A549 (cell line): ENCODE measurements at regions not wholly inside any gene's neighbourhood (a gene's known extent, or its start where the extent isn't known, plus 50 kb on each side); places are given as distances from the start of the nearest gene placed in this dataset.

Source experiments
- ATAC-seq, 2 experiments: fragments of 200-7000 bp in 1 of 2; fragments of >200 bp in 1 of 2; cut with Nextera tagmentation in 1 of 2; cut with Tn5 transposase in 1 of 2; 3 replicates each; pipeline versions ENCODE4 v1.8.0 to v1.9.1; 2018 to 2020; ENCODE audit warnings: mild to moderate bottlenecking in 1 of 2, moderate library complexity in 1 of 2
- CTCF ChIA-PET: fragments of 300-600 bp; sonication (Branson Sonifier 250); formaldehyde crosslinking; extraction: SDS; loops from one replicate; lab custom pipeline; 2021; ENCODE audit warnings: antibody characterized with exemption, inconsistent platforms; lab: Yijun Ruan, JAX
- POLR2A ChIA-PET: fragments of 350-600 bp; formaldehyde crosslinking; extraction: SDS; loops from one replicate; lab custom pipeline; 2021; ENCODE audit warnings: antibody characterized with exemption, inconsistent platforms; lab: Yijun Ruan, JAX
- DNase-seq, 2 experiments: peaks; one replicate each; pipeline versions ENCODE4 v3.0.0 to v3.0.0-alpha.2; 2011 to 2016; ENCODE audit warnings: low read depth in 1 of 2, low spot score in 1 of 2
- FAIRE-seq: peaks from 2 replicates; lab custom pipeline; 2011; peaks lifted over from hg19 to GRCh38; lab: Jason Lieb, UNC
- H3K27ac ChIP-seq, 2 experiments: fragments of >200 bp; sonication (Bioruptor Twin); formaldehyde crosslinking; 3 replicates each; pipeline ENCODE4 v1.5.1; 2016 to 2017
- H3K4me1 ChIP-seq: fragments of >200 bp; sonication (Bioruptor Twin); formaldehyde crosslinking; 3 replicates; pipeline ENCODE4 v1.6.1; 2016
- H3K4me2 ChIP-seq: fragments of >200 bp; sonication (Bioruptor Twin); formaldehyde crosslinking; 3 replicates; pipeline ENCODE4 v1.6.1; 2016
- H3K4me3 ChIP-seq: fragments of >200 bp; sonication (Bioruptor Twin); formaldehyde crosslinking; 3 replicates; pipeline ENCODE4 v1.5.1; 2016
- H3K9me3 ChIP-seq: fragments of >200 bp; sonication (Bioruptor Twin); formaldehyde crosslinking; 3 replicates; pipeline ENCODE4 v1.6.1; 2016
- CHD4 ChIP-seq: fragments of 200-600 bp; sonication (generic); IDR thresholded peaks from 2 replicates; pipeline ENCODE4 v1.6.1; 2016; ENCODE audit warnings: antibody characterized with exemption, mild to moderate bottlenecking, borderline replicate concordance
- ESRRA ChIP-seq: fragments of 150-350 bp; IDR thresholded peaks from 2 replicates; pipeline ENCODE4 v1.6.1; 2014; ENCODE audit warnings: mild to moderate bottlenecking, low read length, borderline replicate concordance
- FOXS1 ChIP-seq: fragments of 250-450 bp; sonication (Bioruptor Pico); IDR thresholded peaks from 2 replicates; pipeline ENCODE4 v1.5.0; 2020; ENCODE audit warnings: mild to moderate bottlenecking, moderate library complexity
- GATA3 ChIP-seq: IDR thresholded peaks from 2 replicates; pipeline ENCODE4 v1.6.1; 2012; ENCODE audit warnings: borderline replicate concordance
- HDAC2 ChIP-seq: fragments of 200-600 bp; sonication (generic); IDR thresholded peaks from 2 replicates; pipeline ENCODE4 v1.6.1; 2016
- HOXB5 ChIP-seq: fragments of 250-450 bp; sonication (Bioruptor Pico); IDR thresholded peaks from 2 replicates; pipeline ENCODE4 v1.5.0; 2020; ENCODE audit warnings: mild to moderate bottlenecking, moderate library complexity
- JUN ChIP-seq, 2 experiments: fragments of >200 bp; sonication (Bioruptor Twin); formaldehyde crosslinking; IDR thresholded peaks; 2 replicates in 1 of 2; 3 replicates in 1 of 2; pipeline ENCODE4 v1.6.1; 2016 to 2017
- KDM5A ChIP-seq: fragments of 200-600 bp; sonication (generic); IDR thresholded peaks from 2 replicates; pipeline ENCODE4 v1.6.1; 2016; ENCODE audit warnings: antibody characterized with exemption, mild to moderate bottlenecking
- MAFK ChIP-seq: fragments of 450-650 bp; IDR thresholded peaks from 2 replicates; pipeline ENCODE4 v1.6.1; 2014; ENCODE audit not compliant: partially characterized antibody
- POLR2A ChIP-seq: IDR thresholded peaks from 2 replicates; pipeline ENCODE4 v1.6.1; 2012; ENCODE audit warnings: mild to moderate bottlenecking, low read length
- RAD21 ChIP-seq, 2 experiments: fragments of >200 bp in 1 of 2; sonication (Bioruptor Twin) in 1 of 2; formaldehyde crosslinking in 1 of 2; IDR thresholded peaks in 1 of 2; conservative IDR thresholded peaks in 1 of 2; 2 replicates in 1 of 2; 3 replicates in 1 of 2; pipeline ENCODE4 v1.6.1; 2012 to 2018; ENCODE audit warnings: inconsistent platforms in 1 of 2
- RCOR1 ChIP-seq: fragments of 150-350 bp; IDR thresholded peaks from 2 replicates; pipeline ENCODE4 v1.6.1; 2014; ENCODE audit warnings: antibody characterized with exemption, low read length, low read depth
- TP53 ChIP-seq: fragments of 250-450 bp; sonication (Bioruptor Pico); IDR thresholded peaks from 2 replicates; pipeline ENCODE4 v1.5.0; 2021; ENCODE audit warnings: mild to moderate bottlenecking, moderate library complexity
- WGBS: methylation state at CpG from one replicate; pipeline ENCODE4 v1.1.6; 2017; ENCODE audit errors: missing lambda C conversion rate; 5-methylcytosine and 5-hydroxymethylcytosine counted together
- TF ChIP-seq, protein P1 (sequence below): fragments of 150-350 bp; IDR thresholded peaks from 2 replicates; pipeline ENCODE4 v1.6.1; 2014; ENCODE audit warnings: low read depth, mild to moderate bottlenecking, low read length
- TF ChIP-seq, protein P2 (sequence below): IDR thresholded peaks from 2 replicates; pipeline ENCODE4 v1.6.1; 2012
- TF ChIP-seq, protein P3 (sequence below): fragments of 250-450 bp; sonication (Bioruptor Pico); IDR thresholded peaks from 2 replicates; pipeline ENCODE4 v1.5.0; 2020; ENCODE audit warnings: low read depth, mild to moderate bottlenecking, moderate library complexity
- TF ChIP-seq, protein P4 (sequence below): IDR thresholded peaks from 2 replicates; pipeline ENCODE4 v1.6.1; 2012; ENCODE audit warnings: low read depth, borderline replicate concordance
- TF ChIP-seq, protein P5 (sequence below): fragments of >200 bp; sonication (Bioruptor Twin); formaldehyde crosslinking; IDR thresholded peaks from 2 replicates; pipeline ENCODE4 v1.6.1; 2016
- TF ChIP-seq, protein P6 (sequence below): fragments of >200 bp; sonication (Bioruptor Twin); formaldehyde crosslinking; IDR thresholded peaks from 3 replicates; pipeline ENCODE4 v1.6.1; 2016

DNA sequence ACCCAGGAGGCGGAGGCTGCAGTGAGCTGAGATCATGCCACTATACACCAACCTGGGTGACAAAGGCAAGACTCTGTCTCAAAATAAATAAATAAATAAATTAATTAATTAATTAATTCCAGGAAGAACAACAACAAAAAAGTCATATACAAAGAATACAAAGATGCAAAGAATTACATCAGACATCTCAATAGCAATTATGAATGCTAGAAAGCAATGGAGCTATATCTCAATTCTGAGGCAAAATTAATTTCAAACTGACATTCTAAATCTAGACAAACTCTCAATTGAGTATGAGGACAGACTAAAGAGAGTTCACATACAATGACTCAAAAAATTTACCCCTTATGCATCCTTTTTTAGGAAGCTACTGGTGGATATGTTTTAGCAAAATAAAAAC is 69.6 kb upstream of the CTNNB1 start:
- Histone ChIP-seq H3K4me1 (no peaks in the 10 kb centered on the region), H3K4me3 (no peak overlapping the region), H3K27ac (no peak overlapping the region), H3K9me3 (peaks cover 12% of the 10 kb centered on the region), H3K4me2 (no peak overlapping the region)
- ATAC-seq (no peak), DNase-seq (no peak), FAIRE-seq (no peak)
- TF ChIP-seq JUN (IDR thresholded peaks at IDR 0.05) (no peak), HOXB5 (CRISPR knock-in tag) (no peak)
- TF ChIP-seq, protein P1, sequence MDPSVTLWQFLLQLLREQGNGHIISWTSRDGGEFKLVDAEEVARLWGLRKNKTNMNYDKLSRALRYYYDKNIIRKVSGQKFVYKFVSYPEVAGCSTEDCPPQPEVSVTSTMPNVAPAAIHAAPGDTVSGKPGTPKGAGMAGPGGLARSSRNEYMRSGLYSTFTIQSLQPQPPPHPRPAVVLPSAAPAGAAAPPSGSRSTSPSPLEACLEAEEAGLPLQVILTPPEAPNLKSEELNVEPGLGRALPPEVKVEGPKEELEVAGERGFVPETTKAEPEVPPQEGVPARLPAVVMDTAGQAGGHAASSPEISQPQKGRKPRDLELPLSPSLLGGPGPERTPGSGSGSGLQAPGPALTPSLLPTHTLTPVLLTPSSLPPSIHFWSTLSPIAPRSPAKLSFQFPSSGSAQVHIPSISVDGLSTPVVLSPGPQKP = no peak
- TF ChIP-seq, protein P2, sequence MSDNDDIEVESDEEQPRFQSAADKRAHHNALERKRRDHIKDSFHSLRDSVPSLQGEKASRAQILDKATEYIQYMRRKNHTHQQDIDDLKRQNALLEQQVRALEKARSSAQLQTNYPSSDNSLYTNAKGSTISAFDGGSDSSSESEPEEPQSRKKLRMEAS = no peak
- POLR2A ChIA-PET = no interaction called here
- CTCF ChIA-PET = interaction anchor here (1.3 kb wide), 1 partner anchor 9 kb away, joined by 5 read pairs; no protein-coding TSS in a partner anchor
- WGBS = 100% methylated on average over 1 of the region's 1 CpG

DNA sequence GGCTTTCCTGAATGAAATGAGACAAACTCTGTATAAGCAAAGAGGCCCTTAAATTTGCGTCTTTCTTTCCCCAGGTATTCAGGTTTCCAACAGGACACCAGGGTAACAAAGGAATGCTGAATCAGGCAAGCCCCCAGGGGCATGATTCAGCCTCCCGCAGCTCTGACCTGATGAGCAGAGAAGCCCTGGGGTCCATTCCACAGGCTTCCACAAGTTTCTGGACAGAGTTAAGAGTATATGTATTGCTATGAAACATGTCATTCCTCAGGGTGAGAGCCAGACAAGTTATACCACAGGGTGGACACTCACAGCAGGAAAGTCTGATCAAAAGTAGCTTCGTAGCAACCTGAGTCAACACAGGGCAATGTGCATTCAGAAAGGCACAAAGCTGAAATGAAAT is 68.1 kb upstream of the CTNNB1 start:
- no peak for FAIRE-seq
- WGBS = 50% methylated on average over 3 of the region's 3 CpGs

DNA sequence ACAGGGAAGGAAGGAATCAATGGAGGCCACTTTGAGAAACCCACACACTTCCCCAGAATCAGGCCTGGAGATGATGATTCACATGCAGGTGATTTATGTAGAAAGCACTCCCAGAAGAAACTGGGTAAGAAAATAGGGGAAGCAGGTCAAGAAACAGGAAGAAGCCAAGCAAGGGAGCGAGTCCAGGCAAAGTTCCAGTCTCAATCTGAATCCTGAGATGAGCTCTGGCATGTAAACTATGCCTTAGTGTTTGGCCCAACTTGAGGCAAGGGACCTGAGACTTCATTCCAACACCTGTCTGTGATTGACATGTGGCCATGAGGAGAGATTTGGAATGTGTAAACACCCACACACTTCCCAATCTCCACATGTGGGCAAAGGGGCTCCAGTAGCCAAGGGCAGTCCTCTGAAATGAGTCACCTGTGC is 61.6 kb upstream of the CTNNB1 start:
- Histone ChIP-seq H3K4me1 (no peaks in the 10 kb centered on the region), H3K4me3 (no peak overlapping the region), H3K4me2 (no peak overlapping the region), H3K9me3 (no peaks in the 10 kb centered on the region), H3K27ac (no peak overlapping the region)
- no peak for FAIRE-seq
- CTCF ChIA-PET = no interaction called here
- POLR2A ChIA-PET = no interaction called here
- TF ChIP-seq RAD21 (conservative IDR thresholded peaks at IDR 0.05 in 1 of 2, IDR thresholded peaks at IDR 0.05 in 1 of 2) (no peak), ESRRA (no peak), KDM5A (no peak), HOXB5 (CRISPR knock-in tag) (no peak), POLR2A (no peak)
- TF ChIP-seq, protein P3, sequence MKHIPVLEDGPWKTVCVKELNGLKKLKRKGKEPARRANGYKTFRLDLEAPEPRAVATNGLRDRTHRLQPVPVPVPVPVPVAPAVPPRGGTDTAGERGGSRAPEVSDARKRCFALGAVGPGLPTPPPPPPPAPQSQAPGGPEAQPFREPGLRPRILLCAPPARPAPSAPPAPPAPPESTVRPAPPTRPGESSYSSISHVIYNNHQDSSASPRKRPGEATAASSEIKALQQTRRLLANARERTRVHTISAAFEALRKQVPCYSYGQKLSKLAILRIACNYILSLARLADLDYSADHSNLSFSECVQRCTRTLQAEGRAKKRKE (CRISPR knock-in tag) = no peak
- WGBS = 15% methylated on average over 1 of the region's 1 CpG
- ATAC-seq = no peak
- no peak for DNase-seq

More for the DNA sequence above, 68.1 kb upstream of the CTNNB1 start:
- Histone ChIP-seq H3K4me3 (no peak overlapping the region), H3K4me1 (no peaks in the 10 kb centered on the region), H3K9me3 (peaks cover 12% of the 10 kb centered on the region), H3K4me2 (no peak overlapping the region)
- ChIA-PET CTCF (no interaction called here), POLR2A (no interaction called here)
- no peak for DNase-seq
- TF ChIP-seq MAFK (no peak), ESRRA (no peak), TP53 (CRISPR knock-in tag) (no peak), HDAC2 (no peak), GATA3 (no peak), RCOR1 (no peak), FOXS1 (CRISPR knock-in tag) (no peak), CHD4 (no peak)
- TF ChIP-seq, protein P4, sequence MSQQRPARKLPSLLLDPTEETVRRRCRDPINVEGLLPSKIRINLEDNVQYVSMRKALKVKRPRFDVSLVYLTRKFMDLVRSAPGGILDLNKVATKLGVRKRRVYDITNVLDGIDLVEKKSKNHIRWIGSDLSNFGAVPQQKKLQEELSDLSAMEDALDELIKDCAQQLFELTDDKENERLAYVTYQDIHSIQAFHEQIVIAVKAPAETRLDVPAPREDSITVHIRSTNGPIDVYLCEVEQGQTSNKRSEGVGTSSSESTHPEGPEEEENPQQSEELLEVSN = no peak
- TF ChIP-seq, protein P5, sequence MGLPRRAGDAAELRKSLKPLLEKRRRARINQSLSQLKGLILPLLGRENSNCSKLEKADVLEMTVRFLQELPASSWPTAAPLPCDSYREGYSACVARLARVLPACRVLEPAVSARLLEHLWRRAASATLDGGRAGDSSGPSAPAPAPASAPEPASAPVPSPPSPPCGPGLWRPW = no peak
- TF ChIP-seq, protein P6, sequence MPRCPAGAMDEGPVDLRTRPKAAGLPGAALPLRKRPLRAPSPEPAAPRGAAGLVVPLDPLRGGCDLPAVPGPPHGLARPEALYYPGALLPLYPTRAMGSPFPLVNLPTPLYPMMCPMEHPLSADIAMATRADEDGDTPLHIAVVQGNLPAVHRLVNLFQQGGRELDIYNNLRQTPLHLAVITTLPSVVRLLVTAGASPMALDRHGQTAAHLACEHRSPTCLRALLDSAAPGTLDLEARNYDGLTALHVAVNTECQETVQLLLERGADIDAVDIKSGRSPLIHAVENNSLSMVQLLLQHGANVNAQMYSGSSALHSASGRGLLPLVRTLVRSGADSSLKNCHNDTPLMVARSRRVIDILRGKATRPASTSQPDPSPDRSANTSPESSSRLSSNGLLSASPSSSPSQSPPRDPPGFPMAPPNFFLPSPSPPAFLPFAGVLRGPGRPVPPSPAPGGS = no peak
- TF ChIP-seq, protein P2 = no peak
- TF ChIP-seq, all 56 proteins: peak for 0
- no peak overlapping the region for H3K27ac ChIP-seq
- ATAC-seq = no peak
